K562 (cell line): ENCODE measurements at regions not wholly inside any gene's neighbourhood (a gene's known extent, or its start where the extent isn't known, plus 50 kb on each side); places are given as distances from the start of the nearest gene placed in this dataset.

Experiments used
- ATAC-seq: fragments of 200-7000 bp; cut with Tn5 transposase; 3 replicates; pipeline ENCODE4 v1.9.1; 2020; ENCODE audit warnings: moderate library complexity
- BruUV-seq: library from RNA; stranded (reverse); fragments of 400-500 nt; replicated peaks from 2 replicates; lab custom pipeline; 2021; lab: Mats Ljungman, UMichigan
- CTCF ChIA-PET: fragments of 300-600 bp; formaldehyde crosslinking; extraction: SDS; loops from one replicate; lab custom pipeline; 2021; ENCODE audit warnings: low intra/inter-chr PET ratio; lab: Yijun Ruan, JAX
- POLR2A ChIA-PET: fragments of 300-600, 350-650 bp; sonication (Branson Sonifier 250); formaldehyde crosslinking; extraction: SDS; loops from one replicate; lab custom pipeline; 2021; ENCODE audit warnings: antibody characterized with exemption, inconsistent platforms; lab: Yijun Ruan, JAX
- DNase-seq, 4 experiments: peaks; one replicate each; pipeline versions ENCODE4 v3.0.0 to v3.0.0-alpha.2; 2011 to 2018; ENCODE audit warnings: low spot score in 3 of 4, mixed read lengths in 3 of 4; ENCODE audit errors: extremely low read depth in 1 of 4
- FAIRE-seq: peaks from 2 replicates; lab custom pipeline; 2011; peaks lifted over from hg19 to GRCh38; lab: Jason Lieb, UNC
- H2AFZ ChIP-seq: 2 replicates; pipeline ENCODE4 v1.6.0; 2011; ENCODE audit warnings: low read depth, low read length, control low read depth, inconsistent platforms
- H3K27ac ChIP-seq: fragments of 200-600 bp; 3 replicates; pipeline ENCODE4 v1.8.0; 2011; ENCODE audit warnings: low read depth, mild to moderate bottlenecking, control low read depth, inconsistent platforms, low read length, moderate library complexity, mixed read lengths; ENCODE audit errors: extremely low read depth
- H3K27me3 ChIP-seq, 2 experiments: fragments of 300-600 bp in 1 of 2; 2 replicates in 1 of 2; 3 replicates in 1 of 2; pipeline versions ENCODE4 v1.6.0 to v1.8.0; 2011; ENCODE audit warnings: inconsistent platforms in 2 of 2, low read length in 2 of 2, mild to moderate bottlenecking in 1 of 2, mixed read lengths in 1 of 2, moderate library complexity in 1 of 2; ENCODE audit not compliant: control insufficient read depth in 2 of 2, insufficient read depth in 2 of 2
- H3K36me3 ChIP-seq: fragments of 300-600 bp; 3 replicates; pipeline ENCODE4 v1.8.0; 2011; ENCODE audit warnings: mild to moderate bottlenecking, low read length, inconsistent platforms; ENCODE audit not compliant: control insufficient read depth, insufficient read depth
- H3K4me1 ChIP-seq, 2 experiments: fragments of 200-600 bp in 1 of 2; replicated peaks in 1 of 2; 2 replicates in 1 of 2; 3 replicates in 1 of 2; pipeline versions ENCODE4 v1.5.1 to v1.8.0; 2011; ENCODE audit warnings: inconsistent platforms in 2 of 2, low read length in 2 of 2, mild to moderate bottlenecking in 1 of 2, mixed read lengths in 1 of 2, moderate library complexity in 1 of 2; ENCODE audit not compliant: control insufficient read depth in 2 of 2, insufficient read depth in 2 of 2
- H3K4me2 ChIP-seq: 2 replicates; pipeline ENCODE4 v1.6.1; 2011; ENCODE audit warnings: low read length, control low read depth, inconsistent platforms, mixed read lengths; ENCODE audit not compliant: insufficient read depth
- H3K4me3 ChIP-seq: fragments of 200-600 bp; sonication (generic), shearing (Covaris generic); 2 replicates; pipeline ENCODE4 v1.5.1; 2016; ENCODE audit warnings: control low read depth, inconsistent platforms
- H3K79me2 ChIP-seq: fragments of 200-600 bp; 3 replicates; pipeline ENCODE4 v1.8.0; 2011; ENCODE audit warnings: low read length, inconsistent platforms; ENCODE audit not compliant: control insufficient read depth, insufficient read depth
- H3K9ac ChIP-seq, 2 experiments: 2 replicates each; pipeline versions ENCODE4 v1.6.0 to v1.6.1; 2011; ENCODE audit warnings: low read depth in 2 of 2, low read length in 2 of 2, control low read depth in 1 of 2, inconsistent platforms in 1 of 2, mild to moderate bottlenecking in 1 of 2, mixed read lengths in 1 of 2; ENCODE audit not compliant: insufficient read depth in 1 of 2
- H3K9me1 ChIP-seq: one replicate; pipeline ENCODE4 v1.6.0; 2011; ENCODE audit warnings: inconsistent platforms, mild to moderate bottlenecking, low read length, moderate library complexity; ENCODE audit not compliant: control insufficient read depth, insufficient read depth
- H3K9me3 ChIP-seq: replicated peaks from 2 replicates; pipeline ENCODE4 v1.5.1; 2011; ENCODE audit warnings: low read depth, low read length, inconsistent platforms; ENCODE audit not compliant: control insufficient read depth, insufficient read depth
- H4K20me1 ChIP-seq: replicated peaks from 2 replicates; pipeline ENCODE4 v1.6.1; 2011; ENCODE audit warnings: low read length, inconsistent platforms, mixed read lengths; ENCODE audit not compliant: control insufficient read depth, insufficient read depth
- NFXL1 ChIP-seq: fragments of 450-650 bp; formaldehyde crosslinking; IDR thresholded peaks from 2 replicates; pipeline ENCODE4 v1.4.0; 2021; ENCODE audit warnings: mild to moderate bottlenecking
- RAD51 ChIP-seq: fragments of 450-650 bp; IDR thresholded peaks from 2 replicates; pipeline ENCODE4 v1.7.1; 2016; ENCODE audit warnings: low read depth, mild to moderate bottlenecking, borderline replicate concordance
- ZNF668 ChIP-seq: fragments of 250-450 bp; sonication (Bioruptor Pico); IDR thresholded peaks from 2 replicates; pipeline ENCODE4 v1.8.0; 2022; ENCODE audit warnings: mild to moderate bottlenecking, inconsistent platforms
- WGBS: fragments of 100-300 bp; shearing (Covaris generic); methylation state at CpG from one replicate; pipeline ENCODE4 v1.1.6; 2016; ENCODE audit warnings: low coverage, mixed read lengths; ENCODE audit not compliant: insufficient coverage; ENCODE audit errors: missing lambda C conversion rate; 5-methylcytosine and 5-hydroxymethylcytosine counted together
- in situ Hi-C: fragments of 300-500 bp; cut with MboI; formaldehyde crosslinking; loops from 4 replicates; pipeline ENCODE4 v1.15.0; 2018; ENCODE audit warnings: inconsistent platforms, mixed read lengths
- intact Hi-C: fragments of 100-400 bp; cut with micrococcal nuclease; formaldehyde crosslinking; loops from 2 replicates; pipeline ENCODE4 v1.14.2; 2022
- TF ChIP-seq, protein P1 (sequence below): sonication (generic); formaldehyde crosslinking; IDR thresholded peaks from 2 replicates; pipeline ENCODE4 v1.8.0; 2023; ENCODE audit warnings: missing genetic modification reagents, mild to moderate bottlenecking, borderline replicate concordance

DNA sequence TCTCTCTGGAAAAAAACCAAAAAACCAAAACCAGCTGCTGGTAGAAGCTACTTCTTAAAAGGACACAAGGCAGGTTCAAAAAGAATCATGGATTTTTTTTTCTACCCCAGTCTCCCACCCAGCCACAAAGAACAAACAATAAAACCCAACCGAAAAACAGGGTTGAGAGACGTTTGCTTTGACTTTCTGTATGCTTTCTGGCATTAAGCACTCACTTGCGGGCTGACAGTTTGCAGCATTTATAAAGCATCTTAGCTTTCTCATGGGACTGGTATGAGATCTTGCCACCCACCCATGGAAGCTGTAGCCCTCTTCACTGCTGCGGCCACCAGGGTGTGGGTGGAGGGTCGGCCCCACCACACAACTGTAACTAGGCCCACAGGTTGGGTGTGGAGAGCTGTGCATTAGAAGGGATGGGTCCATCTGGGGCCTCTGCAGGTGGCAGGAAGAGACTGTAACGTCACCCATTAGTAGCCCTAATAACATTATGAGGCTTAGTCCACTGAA, 165.7 kb downstream of the RHOU start:
- FAIRE-seq (no peak), DNase-seq (no peak), ATAC-seq (no peak)
- no peak overlapping the region for H3K4me3 ChIP-seq
- ChIA-PET POLR2A (interaction anchor here (0.6 to 0.8 kb wide), 2 partner anchors 10 to 1132 kb away, joined by 3 to 4 read pairs; no protein-coding TSS in a partner anchor), CTCF (no interaction called here)
- H4K20me1 ChIP-seq, result peaks cover 5% of the 10 kb centered on the region; the same call in 1 of the 2 replicates
- peaks cover 14 to 74% of the 10 kb centered on the region in 2 experiments for H3K27me3 ChIP-seq
- no peaks in the 10 kb centered on the region for H3K79me2 ChIP-seq
- no peak overlapping the region for H3K9ac ChIP-seq
- peaks cover 2% of the 10 kb centered on the region for H3K9me1 ChIP-seq
- no peak for TF ChIP-seq RAD51
- TF ChIP-seq, protein P1, sequence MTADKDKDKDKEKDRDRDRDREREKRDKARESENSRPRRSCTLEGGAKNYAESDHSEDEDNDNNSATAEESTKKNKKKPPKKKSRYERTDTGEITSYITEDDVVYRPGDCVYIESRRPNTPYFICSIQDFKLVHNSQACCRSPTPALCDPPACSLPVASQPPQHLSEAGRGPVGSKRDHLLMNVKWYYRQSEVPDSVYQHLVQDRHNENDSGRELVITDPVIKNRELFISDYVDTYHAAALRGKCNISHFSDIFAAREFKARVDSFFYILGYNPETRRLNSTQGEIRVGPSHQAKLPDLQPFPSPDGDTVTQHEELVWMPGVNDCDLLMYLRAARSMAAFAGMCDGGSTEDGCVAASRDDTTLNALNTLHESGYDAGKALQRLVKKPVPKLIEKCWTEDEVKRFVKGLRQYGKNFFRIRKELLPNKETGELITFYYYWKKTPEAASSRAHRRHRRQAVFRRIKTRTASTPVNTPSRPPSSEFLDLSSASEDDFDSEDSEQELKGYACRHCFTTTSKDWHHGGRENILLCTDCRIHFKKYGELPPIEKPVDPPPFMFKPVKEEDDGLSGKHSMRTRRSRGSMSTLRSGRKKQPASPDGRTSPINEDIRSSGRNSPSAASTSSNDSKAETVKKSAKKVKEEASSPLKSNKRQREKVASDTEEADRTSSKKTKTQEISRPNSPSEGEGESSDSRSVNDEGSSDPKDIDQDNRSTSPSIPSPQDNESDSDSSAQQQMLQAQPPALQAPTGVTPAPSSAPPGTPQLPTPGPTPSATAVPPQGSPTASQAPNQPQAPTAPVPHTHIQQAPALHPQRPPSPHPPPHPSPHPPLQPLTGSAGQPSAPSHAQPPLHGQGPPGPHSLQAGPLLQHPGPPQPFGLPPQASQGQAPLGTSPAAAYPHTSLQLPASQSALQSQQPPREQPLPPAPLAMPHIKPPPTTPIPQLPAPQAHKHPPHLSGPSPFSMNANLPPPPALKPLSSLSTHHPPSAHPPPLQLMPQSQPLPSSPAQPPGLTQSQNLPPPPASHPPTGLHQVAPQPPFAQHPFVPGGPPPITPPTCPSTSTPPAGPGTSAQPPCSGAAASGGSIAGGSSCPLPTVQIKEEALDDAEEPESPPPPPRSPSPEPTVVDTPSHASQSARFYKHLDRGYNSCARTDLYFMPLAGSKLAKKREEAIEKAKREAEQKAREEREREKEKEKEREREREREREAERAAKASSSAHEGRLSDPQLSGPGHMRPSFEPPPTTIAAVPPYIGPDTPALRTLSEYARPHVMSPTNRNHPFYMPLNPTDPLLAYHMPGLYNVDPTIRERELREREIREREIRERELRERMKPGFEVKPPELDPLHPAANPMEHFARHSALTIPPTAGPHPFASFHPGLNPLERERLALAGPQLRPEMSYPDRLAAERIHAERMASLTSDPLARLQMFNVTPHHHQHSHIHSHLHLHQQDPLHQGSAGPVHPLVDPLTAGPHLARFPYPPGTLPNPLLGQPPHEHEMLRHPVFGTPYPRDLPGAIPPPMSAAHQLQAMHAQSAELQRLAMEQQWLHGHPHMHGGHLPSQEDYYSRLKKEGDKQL (CRISPR knock-in tag), result no peak
- TF ChIP-seq ZNF668, result no peak
- TF ChIP-seq NFXL1 (CRISPR knock-in tag), result no peak
- no peaks in the 10 kb centered on the region for H3K4me1 ChIP-seq
- in situ Hi-C loops, result no loop called here
- BruUV-seq, result no TSS peak
- H3K27ac ChIP-seq, result no peak overlapping the region
- intact Hi-C loops, result no loop called here
- no peaks in the 10 kb centered on the region for H3K9me3 ChIP-seq
- 1% methylated on average over 6 of the region's 6 CpGs for WGBS
- H2AFZ ChIP-seq, result no peak overlapping the region
- H3K4me2 ChIP-seq, result no peak overlapping the region
- H3K36me3 ChIP-seq, result no peaks in the 10 kb centered on the region
